SK-N-SH treated with all-trans-retinoic acid at 6 μM for 48 hours (cell line): ENCODE measurements at regions not wholly inside any gene's neighbourhood (a gene's known extent, or its start where the extent isn't known, plus 50 kb on each side); places are given as distances from the start of the nearest gene placed in this dataset.

Experiments used
- ARNTL ChIP-seq: fragments of 450-650 bp; formaldehyde crosslinking; IDR thresholded peaks from 2 replicates; pipeline ENCODE4 v1.5.0; 2020; ENCODE audit warnings: low read depth, mild to moderate bottlenecking, moderate library complexity, borderline replicate concordance
- GLIS3 ChIP-seq: fragments of 250-450 bp; sonication (Bioruptor Pico); IDR thresholded peaks from 2 replicates; pipeline ENCODE4 v1.5.0; 2020; ENCODE audit warnings: mild to moderate bottlenecking, moderate library complexity
- ISL1 ChIP-seq: fragments of 250-450 bp; sonication (Bioruptor Pico); IDR thresholded peaks from 2 replicates; pipeline ENCODE4 v2.1.2; 2022; ENCODE audit warnings: mild to moderate bottlenecking, moderate library complexity
- PATZ1 ChIP-seq: fragments of 250-450 bp; sonication (Bioruptor Pico); IDR thresholded peaks from 2 replicates; pipeline ENCODE4 v1.8.0; 2020; ENCODE audit warnings: mild to moderate bottlenecking, moderate library complexity, borderline replicate concordance
- RARB ChIP-seq: fragments of 250-450 bp; sonication (Bioruptor Pico); IDR thresholded peaks from 2 replicates; pipeline ENCODE4 v1.8.0; 2021; ENCODE audit warnings: mild to moderate bottlenecking, moderate library complexity
- TCF4 ChIP-seq: fragments of 250-450 bp; sonication (Bioruptor Pico); IDR thresholded peaks from 2 replicates; pipeline ENCODE4 v1.8.0; 2021; ENCODE audit warnings: mild to moderate bottlenecking, moderate library complexity, borderline replicate concordance
- TOX ChIP-seq: fragments of 250-450 bp; sonication (Bioruptor Pico); IDR thresholded peaks from 2 replicates; pipeline ENCODE4 v1.8.0; 2021; ENCODE audit warnings: mild to moderate bottlenecking, moderate library complexity, borderline replicate concordance
- TSHZ2 ChIP-seq: fragments of 250-450 bp; sonication (Bioruptor Pico); IDR thresholded peaks from 2 replicates; pipeline ENCODE4 v1.5.0; 2020; ENCODE audit warnings: mild to moderate bottlenecking, moderate library complexity
- ZFP3 ChIP-seq: fragments of 250-450 bp; sonication (Bioruptor Pico); IDR thresholded peaks from 2 replicates; pipeline ENCODE4 v1.5.0; 2020; ENCODE audit warnings: mild to moderate bottlenecking, moderate library complexity
- ZFP30 ChIP-seq: fragments of 450-650 bp; formaldehyde crosslinking; IDR thresholded peaks from 2 replicates; pipeline ENCODE4 v1.5.0; 2022; ENCODE audit warnings: mild to moderate bottlenecking, moderate library complexity
- ZNF565 ChIP-seq: fragments of 450-650 bp; formaldehyde crosslinking; conservative IDR thresholded peaks from 2 replicates; pipeline ENCODE4 v1.5.0; 2020; ENCODE audit warnings: low read depth, mild to moderate bottlenecking, moderate library complexity
- ZNF8 ChIP-seq: fragments of 450-650 bp; formaldehyde crosslinking; IDR thresholded peaks from 2 replicates; pipeline ENCODE4 v1.5.0; 2020; ENCODE audit warnings: mild to moderate bottlenecking, moderate library complexity
- TF ChIP-seq, protein P1 (sequence below): fragments of 250-450 bp; sonication (Bioruptor Pico); IDR thresholded peaks from 2 replicates; pipeline ENCODE4 v1.5.1; 2020; ENCODE audit warnings: low read depth, mild to moderate bottlenecking, moderate library complexity
- TF ChIP-seq, protein P2 (sequence below): fragments of 250-450 bp; sonication (Bioruptor Pico); IDR thresholded peaks from 2 replicates; pipeline ENCODE4 v1.5.1; 2021; ENCODE audit warnings: mild to moderate bottlenecking, moderate library complexity

DNA sequence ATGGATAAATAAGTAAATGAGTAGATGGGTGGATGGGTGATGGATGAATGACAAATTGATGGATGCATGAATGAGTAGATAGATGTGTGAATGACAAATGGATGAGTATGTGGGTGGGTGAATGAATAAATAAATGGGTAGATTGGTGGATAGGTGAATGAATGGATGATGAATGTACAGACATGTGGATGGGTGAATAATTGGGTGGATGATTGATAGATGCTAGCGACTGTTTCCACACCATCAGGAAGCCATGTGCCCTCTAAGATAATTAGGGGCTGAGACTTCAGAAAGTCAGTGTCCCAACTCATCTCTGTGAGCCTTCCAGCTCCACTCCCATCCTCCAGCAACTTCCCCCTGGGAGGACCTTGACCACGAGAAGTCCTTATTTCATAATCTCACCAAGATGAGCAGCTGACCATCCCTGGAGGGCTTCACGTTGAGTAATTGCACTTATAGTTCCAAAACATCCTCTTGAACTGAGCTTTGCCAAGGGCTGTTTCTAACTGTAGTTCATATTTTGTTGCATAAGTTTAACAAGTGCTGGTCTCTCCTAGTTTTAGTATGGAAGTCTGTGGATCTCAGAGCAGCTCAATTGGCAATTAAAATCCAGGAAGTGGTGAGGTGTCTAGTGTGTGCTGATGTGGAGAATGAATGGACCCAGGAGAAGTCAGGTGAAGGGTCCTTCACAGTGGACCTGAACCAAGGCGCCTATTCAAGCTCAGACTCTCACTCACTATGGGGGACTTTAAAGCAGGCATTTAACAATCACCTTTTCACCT, 295.7 kb downstream of the ADGRD1 start:
- TF ChIP-seq GLIS3 (CRISPR knock-in tag): no peak
- TF ChIP-seq ZFP30 (CRISPR knock-in tag): no peak
- no peak for TF ChIP-seq PATZ1 (CRISPR knock-in tag)
- no peak for TF ChIP-seq ZNF565 (CRISPR knock-in tag)
- TF ChIP-seq, protein P1, sequence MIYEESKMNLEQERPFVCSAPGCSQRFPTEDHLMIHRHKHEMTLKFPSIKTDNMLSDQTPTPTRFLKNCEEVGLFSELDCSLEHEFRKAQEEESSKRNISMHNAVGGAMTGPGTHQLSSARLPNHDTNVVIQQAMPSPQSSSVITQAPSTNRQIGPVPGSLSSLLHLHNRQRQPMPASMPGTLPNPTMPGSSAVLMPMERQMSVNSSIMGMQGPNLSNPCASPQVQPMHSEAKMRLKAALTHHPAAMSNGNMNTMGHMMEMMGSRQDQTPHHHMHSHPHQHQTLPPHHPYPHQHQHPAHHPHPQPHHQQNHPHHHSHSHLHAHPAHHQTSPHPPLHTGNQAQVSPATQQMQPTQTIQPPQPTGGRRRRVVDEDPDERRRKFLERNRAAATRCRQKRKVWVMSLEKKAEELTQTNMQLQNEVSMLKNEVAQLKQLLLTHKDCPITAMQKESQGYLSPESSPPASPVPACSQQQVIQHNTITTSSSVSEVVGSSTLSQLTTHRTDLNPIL: no peak
- TF ChIP-seq TOX (CRISPR knock-in tag): no peak
- TF ChIP-seq TSHZ2: no peak
- TF ChIP-seq ISL1: no peak
- TF ChIP-seq, protein P2, sequence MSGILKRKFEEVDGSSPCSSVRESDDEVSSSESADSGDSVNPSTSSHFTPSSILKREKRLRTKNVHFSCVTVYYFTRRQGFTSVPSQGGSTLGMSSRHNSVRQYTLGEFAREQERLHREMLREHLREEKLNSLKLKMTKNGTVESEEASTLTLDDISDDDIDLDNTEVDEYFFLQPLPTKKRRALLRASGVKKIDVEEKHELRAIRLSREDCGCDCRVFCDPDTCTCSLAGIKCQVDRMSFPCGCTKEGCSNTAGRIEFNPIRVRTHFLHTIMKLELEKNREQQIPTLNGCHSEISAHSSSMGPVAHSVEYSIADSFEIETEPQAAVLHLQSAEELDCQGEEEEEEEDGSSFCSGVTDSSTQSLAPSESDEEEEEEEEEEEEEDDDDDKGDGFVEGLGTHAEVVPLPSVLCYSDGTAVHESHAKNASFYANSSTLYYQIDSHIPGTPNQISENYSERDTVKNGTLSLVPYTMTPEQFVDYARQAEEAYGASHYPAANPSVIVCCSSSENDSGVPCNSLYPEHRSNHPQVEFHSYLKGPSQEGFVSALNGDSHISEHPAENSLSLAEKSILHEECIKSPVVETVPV (CRISPR knock-in tag): no peak
- TF ChIP-seq ARNTL (CRISPR knock-in tag): no peak
- TF ChIP-seq ZFP3 (CRISPR knock-in tag): no peak
- no peak for TF ChIP-seq RARB (CRISPR knock-in tag)
- TF ChIP-seq ZNF8 (CRISPR knock-in tag): no peak
- no peak for TF ChIP-seq TCF4
